ENCODE measurements at regions not wholly inside any gene's neighbourhood (a gene's known extent, or its start where the extent isn't known, plus 50 kb on each side); places are given as distances from the start of the nearest gene placed in this dataset.
"Not testable (repeated sequence)": the region's sequence is repeated elsewhere in the genome, so short reads cannot be mapped to it uniquely, and the experiment has no call there.

DNA sequence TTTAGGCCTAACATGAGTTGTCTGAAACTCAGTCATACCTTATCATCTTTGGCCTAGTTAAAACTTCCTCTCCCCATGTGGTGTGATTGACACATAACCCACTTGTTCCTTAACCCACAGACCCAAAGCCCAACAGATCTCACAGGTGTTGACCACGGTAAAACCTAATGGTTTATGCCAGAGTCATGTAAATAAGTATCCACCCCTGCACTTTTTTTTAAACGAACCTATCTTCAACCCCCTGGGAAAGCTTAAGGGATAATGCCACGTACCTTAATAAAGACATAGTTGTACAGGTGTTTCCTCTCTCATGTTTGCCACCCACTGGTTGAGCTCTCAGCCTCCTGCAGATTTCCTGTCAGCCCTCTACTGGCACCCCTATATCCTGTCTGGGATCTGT lies 709.3 kb upstream of the CCDC179 start:
- peak in 1 of 3 experiments; percentile 28 for DNase-seq

DNA sequence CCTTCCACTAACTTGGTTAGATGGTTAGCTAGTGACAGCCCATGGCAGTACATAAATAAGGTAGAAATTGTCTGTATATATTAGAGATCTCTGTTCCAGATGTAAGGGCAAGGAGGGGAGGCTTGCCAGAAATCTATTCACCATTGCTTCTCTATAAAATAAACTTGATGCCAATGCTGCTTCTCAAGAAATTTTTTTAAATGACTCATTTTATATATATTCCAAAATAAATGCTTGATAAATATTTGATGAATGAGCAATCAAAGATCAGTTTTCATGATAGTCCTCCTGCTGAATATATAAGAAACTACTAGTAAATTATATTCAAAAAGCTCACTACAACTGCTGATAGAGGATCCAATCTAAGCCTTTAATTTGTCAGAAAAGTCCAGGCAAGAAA lies 710.6 kb upstream of the CCDC179 start:
- no peak for DNase-seq

DNA sequence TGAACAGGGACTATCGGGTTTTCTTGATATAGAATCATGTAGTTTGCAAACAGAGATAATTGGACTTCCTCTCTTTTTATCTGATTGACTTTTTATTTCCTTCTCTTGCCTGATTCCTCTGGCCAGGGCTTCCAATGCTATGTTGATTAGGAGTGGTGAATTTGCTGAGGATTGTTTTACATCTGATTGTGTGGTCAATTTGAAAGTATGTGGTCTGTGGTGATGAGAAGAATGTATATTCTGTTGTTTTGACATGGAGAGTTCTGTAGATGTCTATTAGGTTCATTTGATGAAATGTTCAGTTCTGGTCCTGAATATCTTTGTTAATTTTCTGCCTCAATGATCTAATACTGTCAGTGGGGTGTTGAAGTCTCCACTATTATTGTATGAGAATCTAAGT lies 713.2 kb upstream of the CCDC179 start:
- DNase-seq, result no peak

DNA sequence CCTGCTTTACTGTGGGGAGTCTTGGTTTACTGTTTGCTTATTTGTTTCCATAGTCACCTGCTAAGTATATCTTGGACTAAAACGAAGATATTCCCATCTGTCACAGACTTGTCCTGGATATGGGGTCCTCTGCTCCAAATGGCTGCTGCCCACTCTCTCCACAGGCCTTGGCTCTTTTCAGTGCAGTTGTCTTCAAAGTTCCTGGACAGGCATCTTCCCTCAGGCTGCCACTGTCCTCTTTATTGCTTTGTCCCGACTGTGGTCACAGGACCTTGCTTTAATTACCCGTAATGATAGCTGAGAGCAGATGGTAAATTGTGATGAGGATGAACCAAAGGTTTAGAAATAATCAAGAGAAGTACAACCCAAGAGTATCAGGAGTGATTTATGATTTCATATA lies 713.9 kb upstream of the CCDC179 start:
- DNase-seq, result peak in 1 of 3 experiments; percentile 32

DNA sequence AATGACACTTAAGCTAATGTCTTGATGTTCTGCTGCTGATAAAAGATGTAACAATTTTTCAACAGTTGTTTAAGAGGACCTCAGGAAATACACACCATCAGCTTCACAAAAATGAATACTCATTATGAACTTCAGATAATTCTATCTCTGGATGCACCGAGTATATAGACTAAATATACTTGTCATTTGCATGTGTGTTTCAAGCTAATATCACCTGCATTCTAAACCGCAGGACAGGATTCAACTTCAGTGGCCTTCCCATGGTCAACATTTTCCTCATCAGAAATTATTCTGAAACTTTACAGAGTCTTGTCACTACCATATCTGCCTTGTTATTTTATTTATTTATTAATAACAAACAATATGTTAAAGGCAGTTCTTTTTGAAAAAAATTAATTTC lies 717.0 kb upstream of the CCDC179 start:
- no peak for DNase-seq

- DNase-seq, result no peak
Observed at GRCh38 chr11:23585416-23586104, 725.3 kb upstream of the CCDC179 start.

- DNase-seq, result no peak
Observed at GRCh38 chr11:23586173-23586572, 725.9 kb upstream of the CCDC179 start.

DNA sequence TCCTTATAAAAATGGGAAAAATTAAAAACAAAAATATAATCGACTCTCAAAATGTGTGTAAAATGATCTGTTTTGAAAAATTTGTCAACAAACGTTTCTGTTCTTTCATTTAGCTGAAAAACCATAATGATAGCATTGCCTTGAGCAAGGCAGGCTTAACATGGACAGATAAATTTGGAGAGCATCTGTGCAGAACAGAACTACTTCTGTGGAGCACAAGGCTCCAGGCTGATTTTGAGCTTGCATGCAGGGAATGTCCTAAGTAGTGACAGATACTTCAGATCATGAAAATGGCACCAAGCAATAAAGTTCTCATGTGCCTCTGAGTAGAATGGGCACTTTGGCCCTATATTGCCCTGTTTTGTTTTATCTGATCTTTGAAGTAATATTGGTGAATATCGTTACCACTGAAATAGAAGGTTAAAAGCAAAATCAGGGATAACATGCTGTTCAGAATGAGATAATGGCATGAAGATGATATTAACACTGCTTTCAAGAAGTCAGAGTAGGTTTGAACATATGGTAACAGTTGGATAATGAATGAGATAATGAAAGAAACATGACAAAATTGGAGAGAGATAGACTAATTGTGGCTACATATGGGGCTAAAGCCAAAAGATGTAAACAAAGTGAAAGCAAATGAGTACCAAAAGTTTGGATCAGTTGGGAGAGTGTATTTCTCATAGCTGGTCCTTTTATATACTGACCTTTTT lies 730.5 kb upstream of the CCDC179 start:
- DNase-seq, result no peak

GRCh38 chr11:23594755-23595154 lies 734.5 kb upstream of the CCDC179 start:
- DNase-seq, result no peak

DNA sequence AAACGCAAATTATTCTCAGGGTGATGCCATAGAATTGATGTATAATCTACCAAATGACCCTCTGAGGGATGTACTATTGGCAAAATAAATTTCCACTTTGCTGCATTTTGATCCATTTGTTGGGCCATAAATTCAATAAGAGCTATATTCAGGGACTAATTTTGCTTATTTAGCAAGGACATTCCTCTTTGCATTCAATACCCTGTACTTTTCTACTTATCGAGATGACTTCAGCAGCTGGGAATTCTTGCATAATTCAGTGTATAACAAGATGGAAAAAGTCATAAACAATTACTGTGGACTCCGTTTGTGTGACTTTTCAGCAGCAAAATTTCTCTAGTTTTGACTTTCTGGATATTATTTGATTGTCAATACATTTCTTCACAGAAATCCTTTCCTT lies 744.7 kb upstream of the CCDC179 start:
- no peak for DNase-seq

DNA sequence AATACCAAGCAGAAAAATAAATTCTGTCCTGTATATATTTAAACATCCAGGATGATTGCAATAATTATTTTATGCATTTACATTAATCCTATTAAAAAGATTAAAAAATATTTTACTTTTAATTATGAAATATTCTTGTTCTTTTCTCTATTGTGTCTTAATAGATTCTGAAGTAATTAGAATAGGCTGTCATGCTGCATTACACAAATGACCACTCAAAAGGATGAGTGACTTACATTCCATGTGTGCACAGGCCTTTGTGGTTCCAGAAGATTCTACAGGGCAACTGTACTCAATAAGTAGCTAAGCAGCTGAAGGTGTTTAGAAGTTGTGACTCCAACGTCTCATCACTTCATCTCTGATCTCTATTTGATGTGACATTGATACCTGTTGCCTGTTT lies 745.9 kb upstream of the CCDC179 start:
- no peak for DNase-seq

DNA sequence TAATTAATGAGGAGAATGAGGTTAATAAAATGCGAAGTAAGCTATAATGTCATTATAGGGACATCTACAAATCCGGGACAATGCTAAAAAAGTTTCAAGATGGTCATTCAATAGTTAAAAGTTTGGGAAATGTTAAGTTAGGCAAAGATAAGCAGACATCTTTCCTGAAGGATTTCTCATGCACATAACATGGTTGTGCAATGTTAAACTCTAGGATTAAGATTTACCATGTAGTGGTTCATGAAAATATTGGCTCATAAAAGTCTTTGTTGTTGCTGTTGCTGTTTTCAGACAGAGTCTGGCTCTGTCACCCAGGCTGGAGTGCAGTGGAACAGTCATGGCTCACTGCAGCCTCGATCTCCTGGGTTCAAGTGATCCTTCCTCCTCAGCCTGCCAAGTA lies 751.5 kb upstream of the CCDC179 start:
- DNase-seq, result no peak

DNA sequence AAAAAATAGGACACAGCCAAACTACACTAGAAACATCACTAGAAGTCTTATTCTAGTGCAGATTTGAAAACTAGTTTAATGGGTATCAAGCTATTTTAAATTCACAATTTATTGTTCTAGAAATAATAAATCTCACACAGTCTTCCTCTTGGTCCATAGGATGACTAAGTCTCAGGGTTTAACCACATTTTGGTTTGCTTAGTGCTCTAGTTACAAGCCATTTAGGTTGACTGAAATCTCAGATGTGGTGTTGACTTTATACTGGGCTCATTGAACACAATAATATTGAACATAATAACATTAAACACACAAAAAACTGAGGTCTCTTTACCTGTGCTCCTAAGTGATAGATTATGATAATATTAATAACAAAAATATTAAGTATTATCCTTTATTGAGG lies 760.3 kb upstream of the CCDC179 start:
- no peak for DNase-seq

DNA sequence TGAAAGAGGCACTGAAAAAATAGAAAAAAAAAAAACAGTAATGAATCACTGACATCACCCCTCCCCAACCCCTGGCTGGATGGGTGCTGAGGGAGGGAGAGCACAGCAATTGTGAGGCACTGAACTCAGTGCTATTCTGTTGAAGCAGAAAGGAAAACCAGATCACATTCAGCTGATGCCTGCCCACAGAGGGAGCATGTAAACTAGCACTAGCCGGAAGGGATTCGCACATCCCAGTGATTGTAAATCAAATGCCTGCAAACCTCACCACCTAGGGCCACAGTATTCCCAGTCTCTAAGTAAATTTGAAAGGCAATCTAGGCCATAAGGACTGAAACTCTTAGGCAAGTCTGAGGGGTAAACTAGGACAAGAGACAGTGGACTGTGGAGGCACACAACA lies 772.0 kb upstream of the CCDC179 start:
- DNase-seq, result no peak

GRCh38 chr11:23644443-23644842 lies 784.2 kb upstream of the CCDC179 start:
- DNase-seq, result no peak

DNA sequence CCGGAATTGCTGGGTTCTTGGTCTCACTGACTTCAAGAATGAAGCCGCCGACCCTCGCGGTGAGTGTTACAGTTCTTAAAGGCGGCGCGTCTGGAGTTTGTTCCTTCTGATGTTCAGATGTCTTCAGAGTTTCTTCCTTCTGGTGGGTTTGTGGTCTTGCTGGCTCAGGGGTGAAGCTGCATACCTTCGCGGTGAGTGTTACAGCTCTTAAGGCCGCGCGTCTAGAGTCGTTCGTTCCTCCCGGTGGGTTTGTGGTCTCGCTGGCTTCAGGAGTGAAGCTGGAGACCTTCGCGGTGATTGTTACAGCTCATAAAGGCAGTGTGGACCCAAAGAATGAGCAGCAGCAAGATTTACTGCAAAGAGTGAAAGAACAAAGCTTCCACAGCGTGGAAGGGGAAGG lies 792.1 kb upstream of the CCDC179 start:
- not testable (repeated sequence) for DNase-seq

DNA sequence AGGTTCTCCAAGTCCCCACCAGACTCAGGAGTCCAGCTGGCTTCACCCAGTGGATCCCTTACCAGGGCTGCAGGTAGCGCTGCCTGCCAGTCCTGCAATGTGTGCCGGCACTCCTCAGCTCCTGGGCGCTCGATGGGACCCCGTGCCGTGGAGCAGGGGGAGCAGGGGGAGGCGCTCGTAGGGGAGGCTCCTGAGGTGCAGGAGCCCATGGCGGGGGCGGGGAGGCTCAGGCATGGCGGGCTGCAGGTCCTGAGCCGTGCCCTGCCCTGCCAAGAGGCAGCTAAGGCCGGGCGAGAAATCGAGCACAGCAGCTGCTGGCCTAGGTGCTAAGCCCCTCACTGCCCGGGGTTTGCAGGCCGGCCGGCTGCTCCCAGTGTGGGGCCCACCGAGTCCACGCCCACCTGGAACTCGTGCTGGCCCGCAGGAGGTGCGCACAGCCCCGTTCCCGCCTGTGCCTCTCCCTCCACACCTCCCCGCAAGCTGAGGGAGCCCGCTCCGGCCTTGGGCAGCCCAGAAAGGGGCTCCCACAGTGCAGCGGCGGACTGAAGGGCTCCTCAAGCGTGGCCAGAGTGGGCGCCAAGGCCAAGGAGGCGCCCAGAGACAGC lies 792.9 kb upstream of the CCDC179 start:
- DNase-seq, result no peak

- DNase-seq, result no peak
Observed at GRCh38 chr11:23668324-23668723, 808.0 kb upstream of the CCDC179 start.

- no peak for DNase-seq
Observed at GRCh38 chr11:23673366-23673765, 813.1 kb upstream of the CCDC179 start.

DNA sequence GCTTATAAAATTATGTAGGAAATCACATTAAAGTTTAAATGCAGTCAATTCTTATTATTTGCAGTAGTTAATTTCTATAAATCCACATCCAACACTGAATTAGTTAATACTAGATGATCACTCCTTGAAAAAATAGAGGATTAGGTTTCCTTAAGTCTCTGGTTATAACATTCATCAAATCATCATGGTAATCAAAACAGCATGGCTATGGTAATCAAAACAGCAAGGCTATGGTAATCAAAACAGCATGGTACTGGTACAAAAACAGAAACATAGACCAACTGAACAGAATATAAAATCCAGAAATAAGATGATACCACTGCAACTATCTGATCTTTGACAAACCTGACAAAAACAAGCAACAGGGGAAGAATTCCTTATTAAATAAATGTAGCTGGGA lies 814.6 kb upstream of the CCDC179 start:
- no peak for DNase-seq

DNA sequence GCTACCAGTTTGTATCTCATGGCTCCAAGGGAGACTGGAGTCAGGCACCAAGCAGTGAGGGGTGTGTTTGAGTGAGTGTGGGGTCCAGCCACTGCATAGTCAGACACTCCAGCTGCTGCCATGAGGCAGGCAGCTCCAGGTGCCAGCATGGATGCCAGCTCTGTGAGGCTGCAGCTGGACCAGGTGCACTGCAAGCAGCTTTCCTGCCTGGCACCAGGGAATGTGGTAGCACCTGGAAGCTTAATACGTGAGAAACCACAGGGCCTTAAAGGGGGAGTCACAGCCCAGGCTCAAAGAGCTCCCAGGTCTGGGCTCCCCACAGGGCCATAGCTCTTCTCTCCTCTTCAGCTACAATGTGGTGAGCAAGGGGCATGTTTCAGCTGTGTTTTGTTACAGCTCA lies 817.8 kb upstream of the LUZP2 start:
- DNase-seq, result peak; percentile 33 to 57 (median 48)

DNA sequence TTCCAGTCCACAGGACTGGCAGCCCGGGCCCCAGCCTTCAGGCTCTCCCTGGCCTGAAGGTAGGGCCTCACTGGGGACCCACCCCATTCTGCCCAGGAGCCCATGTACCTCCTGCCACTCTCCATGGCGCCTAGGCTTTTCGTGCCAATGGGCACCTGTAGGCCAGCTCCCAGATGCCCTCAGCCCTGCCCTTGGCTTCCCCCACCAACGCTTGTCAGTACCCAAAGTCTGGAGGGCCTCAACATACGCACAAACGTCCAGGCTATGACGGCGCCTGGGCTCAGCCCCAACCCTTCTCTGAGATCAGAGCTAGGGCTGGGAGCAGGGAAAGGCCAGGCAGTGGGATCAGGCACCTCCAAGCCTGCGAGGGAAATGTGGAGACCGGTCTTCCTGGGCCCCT lies 816.9 kb upstream of the LUZP2 start:
- DNase-seq, result no peak

- DNase-seq, result no peak
Observed at GRCh38 chr11:23680488-23681230, 816.2 kb upstream of the LUZP2 start.

GRCh38 chr11:23684701-23685100 lies 812.2 kb upstream of the LUZP2 start:
- DNase-seq, result no peak

Measured in NCI-H1417 (cell line).